Body of pancreas (tissue), 4 donors: ENCODE measurements at regions not wholly inside any gene's neighbourhood (a gene's known extent, or its start where the extent isn't known, plus 50 kb on each side); places are given as distances from the start of the nearest gene placed in this dataset.

Experiments used
- ATAC-seq: fragments of 150-250 bp; one replicate; pipeline ENCODE4 v1.9.1; 2016
- DNase-seq, 4 donors: peaks; one replicate each; pipeline ENCODE4 v3.0.0-alpha.2; 2019
- H3K27ac ChIP-seq, 4 donors: fragments of 200-600 bp; sonication (generic); 1 replicate in 3 of 4; 2 replicates in 1 of 4; pipeline versions ENCODE4 v1.5.1 to v1.6.1; 2016 to 2019; ENCODE audit warnings: mild to moderate bottlenecking in 1 of 4, mixed read lengths in 1 of 4, moderate library complexity in 1 of 4
- H3K27me3 ChIP-seq, 2 donors: fragments of 200-600 bp; sonication (generic); one replicate each; pipeline ENCODE4 v1.6.0; 2016; ENCODE audit warnings: mild to moderate bottlenecking in 1 of 2
- H3K36me3 ChIP-seq, 2 donors: fragments of 200-600 bp; sonication (generic); replicated peaks in 1 of 2; 2 replicates each; pipeline ENCODE4 v1.5.1; 2016; ENCODE audit warnings: low read depth in 2 of 2; ENCODE audit not compliant: insufficient read depth in 1 of 2
- H3K4me1 ChIP-seq: fragments of 200-600 bp; sonication (generic); one replicate; pipeline ENCODE4 v1.6.0; 2016
- H3K4me3 ChIP-seq, 2 donors: fragments of 200-600 bp; sonication (generic); 1 replicate in 1 of 2; 2 replicates in 1 of 2; pipeline ENCODE4 v1.5.1; 2016 to 2019
- H3K9me3 ChIP-seq, 3 donors: fragments of 200-600 bp; sonication (generic); 1 replicate in 2 of 3; 2 replicates in 1 of 3; pipeline ENCODE4 v1.5.1; 2016
- CTCF ChIP-seq, 7 experiments: fragments of 450-650 bp in 4 of 7; fragments of 200-600 bp in 3 of 7; sonication (generic) in 3 of 7; IDR thresholded peaks; one replicate each; pipeline ENCODE4 v1.5.1; 2016 to 2019; ENCODE audit warnings: antibody characterized with exemption in 7 of 7
- POLR2A ChIP-seq, 3 donors: fragments of 450-650 bp; IDR thresholded peaks; one replicate each; pipeline ENCODE4 v1.6.1; 2016; ENCODE audit warnings: antibody characterized with exemption in 3 of 3, mild to moderate bottlenecking in 2 of 3
- WGBS, 2 donors: methylation state at CpG; one replicate each; pipeline ENCODE4 v1.1.5; 2017; 5-methylcytosine and 5-hydroxymethylcytosine counted together
- intact Hi-C: fragments of 100-400 bp; cut with DNase I; formaldehyde crosslinking; loops from one replicate; pipeline ENCODE4 v1.15.1; 2023

DNA sequence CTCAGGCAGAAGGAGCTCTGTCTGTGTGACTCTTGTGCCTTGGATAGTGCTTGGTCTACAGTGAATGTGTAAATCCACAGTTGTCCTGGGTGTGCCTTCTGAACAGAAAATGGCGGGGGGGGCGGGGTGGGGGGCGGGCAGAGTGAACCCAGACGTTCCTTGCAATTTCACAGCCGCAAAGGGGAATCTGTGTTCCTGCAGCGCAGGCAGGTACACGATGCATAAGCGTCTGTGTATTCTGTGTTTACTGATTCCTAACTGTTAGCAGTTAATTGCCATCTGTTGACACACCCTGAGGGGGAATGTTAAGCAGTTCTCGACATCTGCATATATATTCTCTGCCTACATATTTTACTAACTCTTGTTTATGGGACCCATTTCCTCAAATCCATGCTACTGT, 123.5 kb upstream of the ZFHX3 start:
- Histone ChIP-seq H3K36me3 (no peaks in the 10 kb centered on the region), H3K4me3 (no peak overlapping the region), H3K4me1 (peaks cover 23% of the 10 kb centered on the region), H3K9me3 (no peaks in the 10 kb centered on the region), H3K27me3 (no peaks in the 10 kb centered on the region), H3K27ac (no peak overlapping the region)
- DNase-seq (no peak), ATAC-seq (no peak)
- intact Hi-C loops, result loop anchor here (10.0 kb wide), 1 partner anchor 337 kb away; no protein-coding TSS in a partner anchor
- TF ChIP-seq POLR2A (IDR thresholded peaks at IDR 0.05), result no peak
- WGBS, 2 donors, result 60 to 67% methylated on average over 9 of the region's 9 CpGs

DNA sequence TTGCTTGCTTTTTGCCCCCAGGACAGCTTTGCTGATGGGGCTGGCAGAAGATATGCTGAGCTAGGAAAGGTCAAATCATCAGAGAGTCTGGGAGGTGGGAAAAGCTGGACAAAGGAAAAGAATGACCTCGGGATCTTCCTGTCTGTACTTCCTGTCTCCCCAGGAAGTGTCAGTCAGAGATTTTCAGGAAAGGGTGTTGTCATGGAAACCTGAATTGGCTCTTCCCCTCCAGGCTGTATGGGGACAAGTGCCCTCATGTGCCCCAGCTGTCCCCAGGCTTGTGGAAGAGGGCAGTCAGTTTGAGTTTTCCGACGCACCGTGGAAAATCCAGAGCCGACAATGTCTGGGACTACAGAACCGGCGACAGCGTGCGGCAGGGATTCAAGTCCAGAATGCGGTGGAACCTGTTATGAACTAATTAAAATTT, 122.7 kb upstream of the ZFHX3 start:
- DNase-seq, result peak in 1 of 4 donors; percentile 17
- TF ChIP-seq CTCF (IDR thresholded peaks at IDR 0.05) (no peak), POLR2A (IDR thresholded peaks at IDR 0.05) (no peak)
- no peak for ATAC-seq
- H3K9me3 ChIP-seq, result no peaks in the 10 kb centered on the region
- no peaks in the 10 kb centered on the region for H3K27me3 ChIP-seq
- intact Hi-C loops, result loop anchor here (10.0 kb wide), 1 partner anchor 336 kb away; no protein-coding TSS in a partner anchor
- H3K36me3 ChIP-seq, result no peaks in the 10 kb centered on the region
- WGBS, 2 donors, result 51 to 52% methylated on average over 10 of the region's 10 CpGs
- H3K27ac ChIP-seq, result no peak overlapping the region
- H3K4me3 ChIP-seq, result no peak overlapping the region
- H3K4me1 ChIP-seq, result peaks cover 23% of the 10 kb centered on the region

DNA sequence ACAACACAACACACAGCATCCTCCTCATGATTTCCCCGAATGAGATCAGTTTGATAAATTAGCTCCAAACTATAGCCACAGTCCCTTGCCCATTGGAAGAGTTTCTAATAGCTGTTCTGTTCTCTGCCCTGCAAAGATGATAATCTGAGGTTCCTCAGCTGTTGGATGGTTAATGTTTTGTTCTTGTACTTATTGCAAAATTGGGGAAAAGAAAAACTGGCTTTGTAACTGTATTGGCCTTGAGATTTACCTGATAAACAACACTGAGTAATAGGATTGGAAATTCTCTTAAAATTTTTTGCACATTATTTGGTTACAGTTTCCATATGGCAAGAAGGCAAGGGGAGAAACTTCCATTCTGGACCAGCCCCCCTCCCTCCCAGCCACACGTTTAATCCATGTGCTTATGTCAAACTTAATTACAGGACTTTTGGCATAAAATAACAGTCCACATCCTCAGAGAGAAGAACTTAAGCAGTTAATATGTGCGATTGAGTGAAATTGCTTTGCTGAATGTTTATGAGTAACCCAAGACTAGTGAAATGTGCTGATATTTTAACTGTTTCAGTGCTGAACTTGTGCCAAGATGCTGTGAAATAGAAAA, 119.1 kb upstream of the ZFHX3 start:
- Histone ChIP-seq H3K4me3 (no peak overlapping the region), H3K36me3 (no peaks in the 10 kb centered on the region), H3K4me1 (peaks cover 7% of the 10 kb centered on the region), H3K27ac (no peak overlapping the region), H3K27me3 (no peaks in the 10 kb centered on the region), H3K9me3 (no peaks in the 10 kb centered on the region)
- intact Hi-C loops, result no loop called here
- no peak for DNase-seq
- ATAC-seq, result no peak
- 19 to 22% methylated on average over 3 of the region's 3 CpGs for WGBS, 2 donors
- TF ChIP-seq CTCF (IDR thresholded peaks at IDR 0.05) (no peak), POLR2A (IDR thresholded peaks at IDR 0.05) (no peak)

GRCh38 chr16:73166441-73166851, 118.5 kb upstream of the ZFHX3 start:
- 79% methylated on average over 5 of the region's 5 CpGs for WGBS, 2 donors
- Histone ChIP-seq H3K27ac (no peak overlapping the region), H3K9me3 (no peaks in the 10 kb centered on the region), H3K27me3 (no peaks in the 10 kb centered on the region), H3K36me3 (no peaks in the 10 kb centered on the region), H3K4me3 (no peak overlapping the region), H3K4me1 (peaks cover 5% of the 10 kb centered on the region)
- intact Hi-C loops, result no loop called here
- TF ChIP-seq CTCF (IDR thresholded peaks at IDR 0.05) (no peak), POLR2A (IDR thresholded peaks at IDR 0.05) (no peak)
- DNase-seq, result no peak
- ATAC-seq, result no peak

DNA sequence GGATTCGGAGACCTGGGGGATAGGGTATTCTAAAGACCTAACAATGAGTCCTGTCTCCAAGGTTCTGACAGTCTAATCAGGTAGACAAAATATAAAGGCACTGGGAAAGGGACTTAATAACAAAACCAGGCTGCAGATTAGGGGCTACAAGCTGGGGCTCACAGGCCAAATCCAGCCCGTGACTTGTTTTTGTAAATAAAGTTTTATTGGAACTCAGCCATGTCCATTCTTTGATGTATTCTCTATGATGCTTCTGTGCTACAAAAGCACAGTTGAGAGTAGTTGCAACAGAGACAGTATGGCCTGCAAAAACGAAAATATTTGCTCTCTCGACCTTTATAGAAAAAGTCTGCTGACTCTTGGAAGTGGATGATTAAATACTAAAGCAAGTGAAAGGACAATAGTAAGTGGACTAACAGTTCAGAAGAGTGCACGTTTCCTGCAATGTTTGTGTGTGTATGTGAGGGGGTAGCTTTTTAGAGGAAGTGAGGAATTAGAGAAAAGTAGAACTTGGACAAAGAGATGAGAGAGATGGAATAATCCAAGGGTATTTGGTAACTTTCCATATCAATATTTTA, 115.4 kb upstream of the ZFHX3 start:
- ATAC-seq, result no peak
- Histone ChIP-seq H3K4me3 (no peak overlapping the region), H3K4me1 (no peaks in the 10 kb centered on the region), H3K27ac (no peak overlapping the region), H3K36me3 (no peaks in the 10 kb centered on the region), H3K9me3 (no peaks in the 10 kb centered on the region), H3K27me3 (no peaks in the 10 kb centered on the region)
- TF ChIP-seq POLR2A (IDR thresholded peaks at IDR 0.05), result no peak
- no peak for TF ChIP-seq CTCF (IDR thresholded peaks at IDR 0.05)
- DNase-seq, result no peak
- 56 to 66% methylated on average over 5 of the region's 5 CpGs for WGBS, 2 donors
- intact Hi-C loops, result no loop called here
